Heart left ventricle (tissue), 16 donors: ENCODE measurements at regions not wholly inside any gene's neighbourhood (a gene's known extent, or its start where the extent isn't known, plus 50 kb on each side); places are given as distances from the start of the nearest gene placed in this dataset.
A peak's percentile ranks its signal among the peaks of the same experiment; 100 is the strongest.

Experiments
- ATAC-seq, 4 donors: fragments of 200-7000 bp; cut with Tn5 transposase; one replicate each; pipeline ENCODE4 v1.9.1; 2020 to 2022; ENCODE audit warnings: moderate library complexity in 4 of 4, mild to moderate bottlenecking in 3 of 4, moderate number of reproducible peaks in 1 of 4
- DNase-seq, 5 donors: peaks; one replicate each; pipeline ENCODE4 v3.0.0-alpha.2; 2020
- H3K27ac ChIP-seq, 12 donors: fragments of 200-600 bp; sonication (generic) in 4 of 12; one replicate each; pipeline versions ENCODE4 v1.5.0 to v1.8.0; 2016 to 2022; ENCODE audit warnings: mild to moderate bottlenecking in 2 of 12
- H3K27me3 ChIP-seq, 9 donors: fragments of 200-600 bp; sonication (generic) in 2 of 9; one replicate each; pipeline versions ENCODE4 v1.5.1 to v1.8.0; 2016 to 2022; ENCODE audit warnings: mild to moderate bottlenecking in 3 of 9
- H3K36me3 ChIP-seq, 9 donors: fragments of 200-600 bp; sonication (generic) in 2 of 9; one replicate each; pipeline versions ENCODE4 v1.5.0 to v1.8.0; 2018 to 2022; ENCODE audit warnings: mild to moderate bottlenecking in 2 of 9
- H3K4me1 ChIP-seq, 12 donors: fragments of 200-600 bp; sonication (generic) in 4 of 12; one replicate each; pipeline versions ENCODE4 v1.5.0 to v1.8.0; 2016 to 2022; ENCODE audit warnings: mild to moderate bottlenecking in 3 of 12
- H3K4me3 ChIP-seq, 12 donors: fragments of 200-600 bp; sonication (generic) in 4 of 12; one replicate each; pipeline versions ENCODE4 v1.5.0 to v1.8.0; 2017 to 2022; ENCODE audit warnings: mild to moderate bottlenecking in 9 of 12, moderate library complexity in 4 of 12
- H3K9me3 ChIP-seq, 12 donors: fragments of 200-600 bp; sonication (generic) in 4 of 12; one replicate each; pipeline versions ENCODE4 v1.5.0 to v1.8.0; 2016 to 2022; ENCODE audit warnings: mild to moderate bottlenecking in 1 of 12
- POLR2A ChIP-seq, 2 donors: fragments of 450-650 bp; IDR thresholded peaks; one replicate each; pipeline ENCODE4 v1.6.1; 2017; ENCODE audit warnings: antibody characterized with exemption in 2 of 2, mild to moderate bottlenecking in 2 of 2, moderate library complexity in 2 of 2
- WGBS, 4 donors: extraction: QIAGEN DNeasy Blood & Tissue Kit in 2 of 4; methylation state at CpG; one replicate each; pipeline versions ENCODE4 v1.1.5 to v1.1.7; 2013 to 2018; 5-methylcytosine and 5-hydroxymethylcytosine counted together
- intact Hi-C, 10 donors: fragments of 100-400 bp; cut with DNase I; formaldehyde crosslinking; loops; one replicate each; pipeline versions ENCODE4 v1.11.1 to v1.14.2; 2022
- TF ChIP-seq, protein P1 (sequence below), 12 donors: fragments of 200-600 bp; sonication (generic) in 4 of 12; IDR thresholded peaks; one replicate each; pipeline versions ENCODE4 v1.5.0 to v1.8.0; 2018 to 2022; ENCODE audit warnings: antibody characterized with exemption in 12 of 12, mild to moderate bottlenecking in 5 of 12
- donor health status: ischemic (EF 13 %, LVEDD 7.1; RV severe dilation, severe dysfunction).
- donor health status: healthy with polysubstance abuse.
- donor health status: DM: no; HTN: yes; CAD: no.
- donor health status: DM: no; HTN: no; CAD: no.
- donor health status: ischemic (EF 25% LVEDD 6.9; RV normal size, moderate dysfunction).
- donor health status: ischemic (EF 25% LVEDD 5.7; RV mildly dilated, moderate dysfunction).
- donor health status: healthy.
- donor health status: DM: yes; HTN: yes; CAD: no.
- donor health status: ischemic (EF 35%, LVEDD 5.7; RV mildly dilated, moderate dysfunction).
- donor health status: nonischemic (EF 11% LVEDD 7.7; RV severe dilation, severe dysfunction).
- donor health status: DM: yes; HTN: yes; CAD: no.
- donor health status: PGD.
- donor health status: ischemic (EF 29% LVEDD 5.4; RV normal size, mild dysfunction).
- donor health status: nonischemic (EF 23%, LVEDD 6.1; RV moderate dilation, normal function).

DNA sequence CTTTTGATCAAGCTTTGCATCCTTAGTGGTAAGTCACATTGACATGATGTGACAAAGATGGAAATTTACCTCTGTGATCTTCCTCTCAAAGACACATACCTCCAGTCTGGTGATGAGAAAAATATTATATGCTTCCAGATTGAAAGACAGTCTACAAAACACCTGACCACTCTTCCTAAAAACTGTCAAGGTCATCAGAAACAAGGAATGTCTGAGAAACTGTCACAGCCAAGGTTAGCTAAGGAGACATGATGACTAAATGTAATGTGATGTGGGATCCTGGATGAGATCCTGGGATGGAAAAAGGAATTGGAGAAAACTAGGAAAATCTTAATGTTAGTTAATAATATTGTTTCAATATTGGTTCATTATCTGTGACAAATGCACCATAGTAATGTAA is 226.6 kb upstream of the ST6GAL2 start:
- ATAC-seq (no peak), DNase-seq (no peak)
- intact Hi-C loops = no loop called here
- H3K27me3 ChIP-seq = no peaks in the 10 kb centered on the region
- no peak overlapping the region for H3K4me3 ChIP-seq
- no peaks in the 10 kb centered on the region for H3K36me3 ChIP-seq
- H3K4me1 ChIP-seq = no peaks in the 10 kb centered on the region
- no peak overlapping the region for H3K27ac ChIP-seq
- TF ChIP-seq POLR2A (IDR thresholded peaks at IDR 0.05) = no peak
- TF ChIP-seq, protein P1, sequence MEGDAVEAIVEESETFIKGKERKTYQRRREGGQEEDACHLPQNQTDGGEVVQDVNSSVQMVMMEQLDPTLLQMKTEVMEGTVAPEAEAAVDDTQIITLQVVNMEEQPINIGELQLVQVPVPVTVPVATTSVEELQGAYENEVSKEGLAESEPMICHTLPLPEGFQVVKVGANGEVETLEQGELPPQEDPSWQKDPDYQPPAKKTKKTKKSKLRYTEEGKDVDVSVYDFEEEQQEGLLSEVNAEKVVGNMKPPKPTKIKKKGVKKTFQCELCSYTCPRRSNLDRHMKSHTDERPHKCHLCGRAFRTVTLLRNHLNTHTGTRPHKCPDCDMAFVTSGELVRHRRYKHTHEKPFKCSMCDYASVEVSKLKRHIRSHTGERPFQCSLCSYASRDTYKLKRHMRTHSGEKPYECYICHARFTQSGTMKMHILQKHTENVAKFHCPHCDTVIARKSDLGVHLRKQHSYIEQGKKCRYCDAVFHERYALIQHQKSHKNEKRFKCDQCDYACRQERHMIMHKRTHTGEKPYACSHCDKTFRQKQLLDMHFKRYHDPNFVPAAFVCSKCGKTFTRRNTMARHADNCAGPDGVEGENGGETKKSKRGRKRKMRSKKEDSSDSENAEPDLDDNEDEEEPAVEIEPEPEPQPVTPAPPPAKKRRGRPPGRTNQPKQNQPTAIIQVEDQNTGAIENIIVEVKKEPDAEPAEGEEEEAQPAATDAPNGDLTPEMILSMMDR (IDR thresholded peaks at IDR 0.05) = no peak
- H3K9me3 ChIP-seq = peaks cover 0 to 8% (median 0%) of the 10 kb centered on the region in 12 donors

DNA sequence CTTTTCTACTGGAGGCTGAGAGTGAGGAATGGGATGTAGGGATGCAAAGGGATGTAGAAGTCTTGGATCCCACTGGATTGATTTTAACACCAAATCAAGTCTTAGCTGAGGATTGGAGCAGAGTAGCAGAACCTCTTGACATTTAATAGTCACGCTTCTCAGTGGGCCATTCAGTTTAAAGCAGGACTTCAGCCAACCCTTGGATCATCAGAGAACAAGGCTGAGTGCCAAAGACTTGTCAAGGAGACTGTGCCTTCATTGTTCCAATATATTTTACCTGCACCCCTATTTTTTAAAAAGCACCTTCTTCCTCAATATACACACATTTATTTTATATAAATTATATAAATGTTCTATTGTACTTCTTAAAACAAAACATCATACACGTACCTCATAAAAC is 242.4 kb upstream of the ST6GAL2 start:
- H3K27ac ChIP-seq = no peak overlapping the region
- H3K4me1 ChIP-seq = no peaks in the 10 kb centered on the region
- intact Hi-C loops = no loop called here
- no peaks in the 10 kb centered on the region for H3K27me3 ChIP-seq
- no peak for ATAC-seq
- no peak overlapping the region for H3K4me3 ChIP-seq
- TF ChIP-seq POLR2A (IDR thresholded peaks at IDR 0.05) = no peak
- TF ChIP-seq, protein P1 (IDR thresholded peaks at IDR 0.05) = no peak
- WGBS, 4 donors = 64 to 79% (median 77%) methylated on average over 2 of the region's 2 CpGs
- no peaks in the 10 kb centered on the region for H3K9me3 ChIP-seq
- no peak for DNase-seq
- no peaks in the 10 kb centered on the region for H3K36me3 ChIP-seq

DNA sequence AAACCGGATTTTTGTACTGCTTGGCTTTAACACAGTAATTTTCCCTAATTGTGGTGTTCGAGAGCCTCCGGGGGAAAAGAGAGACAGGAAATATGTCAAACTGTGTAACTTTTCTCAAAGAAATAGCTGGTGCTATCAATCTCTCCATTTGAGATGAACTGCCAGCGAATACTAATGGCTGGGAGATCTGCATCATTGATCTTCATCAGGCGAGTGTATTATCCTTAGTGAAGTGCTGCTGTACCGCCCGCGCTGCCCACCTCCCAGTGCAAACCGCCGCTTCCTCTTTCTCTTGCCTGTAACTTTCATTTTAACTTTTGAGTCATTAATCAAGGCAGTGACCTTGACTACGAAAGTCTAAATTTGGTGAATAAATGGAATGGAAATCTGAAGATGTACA is 246.1 kb upstream of the ST6GAL2 start:
- 66 to 78% (median 75%) methylated on average over 11 of the region's 11 CpGs for WGBS, 4 donors
- H3K9me3 ChIP-seq = peaks cover 0 to 4% (median 0%) of the 10 kb centered on the region in 12 donors
- no peak overlapping the region for H3K27ac ChIP-seq
- DNase-seq = no peak
- no peaks in the 10 kb centered on the region for H3K36me3 ChIP-seq
- TF ChIP-seq, protein P1 (IDR thresholded peaks at IDR 0.05) = no peak
- no peak for TF ChIP-seq POLR2A (IDR thresholded peaks at IDR 0.05)
- no peak for ATAC-seq
- H3K4me1 ChIP-seq = no peaks in the 10 kb centered on the region
- intact Hi-C loops = no loop called here
- H3K27me3 ChIP-seq = no peaks in the 10 kb centered on the region
- peak overlapping the region in 1 of 12 donors; percentile 2 for H3K4me3 ChIP-seq

DNA sequence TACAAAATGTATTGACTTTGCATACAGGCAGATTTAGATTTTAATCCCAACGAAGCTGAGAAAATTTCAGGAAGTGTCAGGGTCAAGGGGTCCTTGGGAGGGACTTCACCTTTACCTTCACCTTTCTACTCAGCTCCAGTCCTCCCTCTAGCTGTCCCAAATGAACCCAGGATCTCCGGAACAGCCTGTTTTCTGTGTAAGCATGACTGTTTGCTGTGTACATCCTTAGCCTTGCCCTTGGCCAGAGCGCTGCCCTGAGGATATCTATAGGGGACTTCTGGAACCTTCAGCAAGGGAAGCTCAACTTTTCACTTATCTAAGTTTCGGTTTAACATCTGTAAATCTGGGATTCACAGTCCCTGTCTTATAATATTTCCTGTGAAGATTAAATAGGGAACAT is 246.8 kb upstream of the ST6GAL2 start:
- Histone ChIP-seq H3K4me3 (no peak overlapping the region), H3K9me3 (peaks cover 0 to 4% (median 0%) of the 10 kb centered on the region in 12 donors), H3K27me3 (no peaks in the 10 kb centered on the region), H3K4me1 (no peaks in the 10 kb centered on the region), H3K27ac (no peak overlapping the region), H3K36me3 (no peaks in the 10 kb centered on the region)
- 63 to 73% (median 69%) methylated on average over 4 of the region's 4 CpGs for WGBS, 4 donors
- intact Hi-C loops = no loop called here
- DNase-seq = no peak
- ATAC-seq = no peak
- TF ChIP-seq POLR2A (IDR thresholded peaks at IDR 0.05) = no peak
- TF ChIP-seq, protein P1 (IDR thresholded peaks at IDR 0.05) = no peak
